ENCODE measurements at regions not wholly inside any gene's neighbourhood (a gene's known extent, or its start where the extent isn't known, plus 50 kb on each side); places are given as distances from the start of the nearest gene placed in this dataset.
"Not testable (repeated sequence)": the region's sequence is repeated elsewhere in the genome, so short reads cannot be mapped to it uniquely, and the experiment has no call there.

GRCh38 chr5:152177626-152178349, 227.3 kb downstream of the NMUR2 start:
- DNase-seq: no peak

GRCh38 chr5:152171888-152172287, 233.2 kb downstream of the NMUR2 start:
- DNase-seq: no peak

DNA sequence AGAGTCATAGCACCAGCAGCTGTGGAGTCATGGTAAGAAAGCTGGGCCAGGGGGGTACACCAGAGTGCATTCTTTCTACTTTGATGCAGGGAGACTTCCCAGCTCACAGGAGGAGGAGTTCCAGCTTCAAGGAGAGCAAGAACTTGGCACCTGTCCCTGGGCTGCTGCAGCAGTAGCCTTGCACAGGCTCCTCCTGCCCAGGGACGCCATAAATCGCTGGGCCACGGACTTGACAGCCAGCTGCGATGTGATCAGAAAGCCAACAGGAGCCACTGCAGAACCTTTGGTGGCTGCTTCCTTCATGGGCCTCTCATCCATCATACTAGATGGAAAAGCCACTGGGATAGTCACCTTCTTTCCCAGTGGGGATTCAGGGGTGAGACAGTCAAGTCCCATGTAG, 234.7 kb downstream of the NMUR2 start:
- DNase-seq: no peak

- no peak for DNase-seq
Observed at GRCh38 chr5:152164860-152165259, 240.2 kb upstream of the GLRA1 start.

DNA sequence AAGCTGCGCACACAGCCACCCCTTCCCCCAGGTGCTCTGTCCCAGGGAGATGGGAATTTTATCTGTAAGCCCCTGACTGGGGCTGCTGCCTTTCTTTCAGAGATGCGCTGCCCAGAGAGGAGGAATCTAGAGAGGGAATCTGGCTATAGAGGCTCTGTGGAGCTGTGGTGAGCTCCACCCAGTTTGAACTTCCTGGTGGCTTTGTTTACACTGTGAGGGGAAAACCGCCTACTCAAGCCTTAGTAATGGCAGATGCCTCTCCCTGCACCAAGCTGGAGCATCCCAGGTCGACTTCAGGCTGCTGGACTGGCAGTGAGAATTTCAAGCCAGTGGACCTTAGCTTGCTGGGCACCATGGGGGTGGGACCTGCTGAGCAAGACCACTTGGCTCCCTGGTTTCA, 235.2 kb upstream of the GLRA1 start:
- DNase-seq: not testable (repeated sequence)

GRCh38 chr5:152154452-152154851, 229.8 kb upstream of the GLRA1 start:
- not testable (repeated sequence) for DNase-seq

DNA sequence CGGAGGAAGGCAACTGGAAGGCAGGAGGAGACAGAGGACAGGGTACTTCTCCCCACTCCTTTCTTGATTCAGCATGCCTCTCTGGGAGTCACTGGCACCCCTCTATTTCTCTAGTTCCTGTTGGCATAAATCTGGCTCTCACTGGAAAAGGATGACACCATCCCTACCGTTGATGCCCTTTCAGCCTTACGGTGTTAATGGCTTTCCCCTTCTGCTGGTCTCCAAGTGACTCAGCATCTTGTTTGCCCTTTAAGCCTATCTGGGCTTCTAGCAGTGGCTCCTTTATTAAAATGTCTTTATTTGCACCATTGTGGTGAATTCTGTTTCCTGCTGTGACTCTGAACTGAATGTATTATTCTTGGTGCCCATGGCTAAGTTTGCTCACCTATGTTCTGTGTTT, 227.3 kb upstream of the GLRA1 start:
- no peak for DNase-seq

GRCh38 chr5:152151113-152151512, 226.5 kb upstream of the GLRA1 start:
- no peak for DNase-seq

GRCh38 chr5:152147286-152147685, 222.6 kb upstream of the GLRA1 start:
- DNase-seq: no peak

- DNase-seq: no peak
Observed at GRCh38 chr5:152146566-152146965, 221.9 kb upstream of the GLRA1 start.

GRCh38 chr5:152144556-152144955, 219.9 kb upstream of the GLRA1 start:
- no peak for DNase-seq

- DNase-seq: no peak
Observed at GRCh38 chr5:152144030-152144429, 219.4 kb upstream of the GLRA1 start.

GRCh38 chr5:152142840-152143469, 218.3 kb upstream of the GLRA1 start:
- peak; percentile 77 for DNase-seq

- no peak for DNase-seq
Observed at GRCh38 chr5:152140347-152140746, 215.7 kb upstream of the GLRA1 start.

DNA sequence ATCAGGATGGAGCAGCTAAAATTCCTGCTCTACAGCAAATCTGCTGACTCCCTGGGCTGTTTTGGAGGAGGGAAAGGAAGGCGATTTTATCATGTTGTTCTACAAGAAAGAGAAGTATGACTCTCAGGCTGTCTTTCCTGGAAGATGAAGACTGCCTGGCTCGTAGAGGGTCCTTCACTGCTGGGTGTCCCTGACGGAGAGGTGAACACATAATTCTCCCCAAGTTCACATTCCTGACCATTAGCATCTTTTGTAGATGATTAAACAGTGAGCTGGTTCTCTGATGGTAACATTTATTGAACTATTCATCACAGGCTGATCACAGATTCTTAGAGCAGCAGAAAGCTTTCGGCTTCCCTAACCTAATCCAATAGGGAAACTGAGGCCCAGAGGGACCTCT, 212.4 kb upstream of the GLRA1 start:
- DNase-seq: no peak

GRCh38 chr5:152136321-152136720, 211.7 kb upstream of the GLRA1 start:
- DNase-seq: no peak

GRCh38 chr5:152135827-152136226, 211.2 kb upstream of the GLRA1 start:
- DNase-seq: no peak

DNA sequence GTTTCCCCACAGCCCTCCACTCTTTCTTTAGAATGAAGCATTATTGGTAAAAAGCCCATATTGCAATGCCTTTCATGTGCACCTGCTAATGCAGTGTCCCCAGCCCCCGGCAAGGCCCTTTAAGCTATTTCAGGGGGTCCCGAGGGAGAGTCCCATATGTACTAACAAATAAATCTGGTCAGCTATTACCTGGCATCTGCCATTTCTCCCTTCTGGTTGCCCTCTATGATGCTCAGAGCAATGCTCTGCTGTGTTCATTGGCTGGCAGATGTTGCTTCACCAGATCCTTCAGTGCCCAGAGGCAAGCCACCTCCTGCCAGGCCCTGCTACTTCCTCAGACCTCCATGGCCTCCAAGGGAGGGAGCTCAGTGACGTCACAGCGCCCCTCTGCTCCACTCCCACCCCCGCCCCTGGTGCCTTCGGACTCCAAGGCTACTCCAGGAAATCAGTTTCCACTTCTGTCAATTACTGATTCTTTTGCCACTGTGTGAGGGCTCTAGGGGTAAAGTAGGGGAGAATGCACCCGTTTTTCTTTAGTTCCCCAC, 201.1 kb upstream of the GLRA1 start:
- DNase-seq: no peak

- no peak for DNase-seq
Observed at GRCh38 chr5:152124409-152125041, 199.9 kb upstream of the GLRA1 start.

- DNase-seq: no peak
Observed at GRCh38 chr5:152118676-152119470, 194.2 kb upstream of the GLRA1 start.

DNA sequence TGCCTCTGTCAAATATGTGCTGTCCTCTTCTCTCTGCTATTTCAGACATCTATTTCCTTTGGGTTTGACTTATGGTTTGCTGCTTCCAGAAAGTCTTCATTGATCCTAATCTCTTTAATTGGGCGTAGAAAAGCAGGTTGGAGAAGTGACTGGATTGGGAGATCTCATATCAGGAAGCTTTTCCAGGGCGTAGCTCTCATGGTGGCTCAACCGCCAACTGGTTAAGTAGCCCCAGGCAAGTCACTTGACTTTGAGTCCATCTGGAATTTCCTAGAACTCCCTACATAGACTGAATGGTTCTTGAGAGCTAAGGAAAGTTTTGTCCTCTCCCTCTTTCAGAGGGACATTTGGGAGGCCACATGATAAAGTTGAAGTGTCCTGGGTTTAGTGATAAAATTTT, 192.3 kb upstream of the GLRA1 start:
- DNase-seq: no peak

DNA sequence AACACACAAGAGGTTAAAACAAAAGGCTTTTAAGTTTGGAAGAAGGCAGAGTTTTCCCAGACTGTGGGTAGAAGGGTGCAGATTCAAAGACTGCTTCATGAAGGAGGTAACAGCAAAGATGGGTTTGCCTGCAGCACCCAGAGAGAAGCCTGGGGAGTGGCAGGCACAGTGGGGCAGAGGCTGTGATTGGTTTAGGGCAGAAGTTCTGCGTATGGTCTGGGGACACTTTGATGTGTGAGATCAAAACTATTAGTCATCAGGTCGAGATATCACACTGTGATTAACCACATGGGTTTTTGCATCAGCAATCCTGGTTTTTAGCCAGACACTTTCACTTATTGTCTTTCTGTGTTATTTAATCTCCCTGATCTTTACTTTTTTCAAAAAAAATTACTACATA, 188.8 kb upstream of the GLRA1 start:
- no peak for DNase-seq

DNA sequence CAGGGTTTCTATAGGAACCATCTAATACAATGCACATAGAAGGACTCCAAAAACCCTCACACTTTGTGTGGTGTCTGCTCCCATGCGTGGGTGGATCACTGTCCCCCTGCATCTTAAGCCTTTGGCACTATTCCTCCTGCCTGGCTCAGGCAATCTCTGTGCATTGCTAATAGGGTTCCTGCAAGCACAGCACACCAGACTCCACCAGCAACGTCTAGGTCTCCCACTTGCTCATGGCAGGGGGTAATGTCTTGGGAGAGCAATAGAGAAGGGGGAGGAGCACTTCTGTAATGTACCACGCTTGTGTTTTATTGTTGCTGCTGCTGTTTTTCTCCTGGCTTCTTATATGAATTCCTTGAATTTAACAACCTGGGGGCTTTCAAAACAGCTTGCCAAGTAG, 182.6 kb upstream of the GLRA1 start:
- DNase-seq: no peak
